ENCODE measurements at regions not wholly inside any gene's neighbourhood (a gene's known extent, or its start where the extent isn't known, plus 50 kb on each side); places are given as distances from the start of the nearest gene placed in this dataset.

DNA sequence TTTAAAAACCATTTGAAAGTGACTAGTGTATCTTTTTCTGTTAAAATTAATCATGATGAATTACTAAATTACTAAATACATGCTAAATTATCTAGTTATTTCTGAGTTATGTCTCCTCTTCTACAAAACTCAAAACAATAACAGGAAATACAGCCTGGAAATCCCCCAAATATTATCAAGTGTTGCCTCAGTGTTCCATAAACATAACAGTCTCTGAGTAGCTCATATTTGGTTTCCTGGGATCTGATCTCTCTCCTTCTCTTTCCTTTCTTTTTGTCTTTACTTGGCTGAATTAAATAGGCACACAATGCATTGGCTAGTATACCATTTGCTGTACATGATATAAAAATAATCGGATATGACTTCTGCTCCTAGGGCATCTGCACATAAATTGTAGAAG lies 277.6 kb upstream of the IGFBP3 start:
- no peak for TF ChIP-seq CTCF (IDR thresholded peaks at IDR 0.05; ENCODE audit: extremely low read depth, low read depth, low read length)

DNA sequence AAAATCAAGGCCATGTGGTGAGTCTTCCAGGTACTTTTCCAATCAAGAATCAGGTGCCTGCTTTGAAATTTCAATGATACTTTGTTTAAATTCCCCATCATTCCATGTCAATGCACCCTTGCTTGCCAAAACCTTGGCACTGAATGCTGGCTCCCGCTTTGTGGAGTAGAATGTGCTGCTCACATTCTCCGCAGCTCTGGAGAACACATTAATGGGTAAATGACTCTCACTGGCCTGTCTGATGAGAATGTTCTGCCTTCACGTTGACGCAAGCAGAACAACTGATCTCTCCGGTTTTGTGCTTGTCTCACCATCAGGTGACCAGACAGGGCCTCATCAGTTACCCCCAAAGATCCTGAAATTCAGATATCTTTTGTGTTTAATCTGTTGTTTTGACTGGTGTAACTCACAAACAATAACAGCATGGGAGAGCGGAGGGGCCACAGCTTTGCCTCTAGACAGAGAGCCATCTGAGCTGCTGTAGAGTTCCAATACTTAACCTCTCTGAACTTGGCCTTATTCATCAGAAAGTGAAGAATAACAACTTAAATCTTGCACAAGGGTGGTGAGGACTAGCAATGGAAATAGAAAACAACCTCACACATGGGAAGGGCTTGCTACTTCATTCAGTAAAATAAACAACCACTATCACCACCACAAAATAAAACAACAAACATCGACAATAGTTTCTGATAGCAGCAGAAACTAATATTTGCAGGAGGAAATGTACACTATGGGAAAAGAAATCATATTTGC lies 276.9 kb upstream of the IGFBP3 start:
- H3K4me3 ChIP-seq (ENCODE audit: insufficient read depth, low read length) = no peak overlapping the region
- H3K36me3 ChIP-seq (ENCODE audit: insufficient read depth, low read length) = no peaks in the 10 kb centered on the region
- no peak overlapping the region for H3K4me2 ChIP-seq (ENCODE audit: insufficient read depth, low read length)
- H4K20me1 ChIP-seq (ENCODE audit: insufficient read depth, low read length) = no peaks in the 10 kb centered on the region
- no peaks in the 10 kb centered on the region for H3K4me1 ChIP-seq (ENCODE audit: insufficient read depth, low read length)
- H3K27me3 ChIP-seq (ENCODE audit: insufficient read depth, low read length) = no peaks in the 10 kb centered on the region
- TF ChIP-seq CTCF (IDR thresholded peaks at IDR 0.05; ENCODE audit: extremely low read depth, low read depth, low read length) = no peak
- DNase-seq (ENCODE audit: insufficient read length, low spot score, missing footprints) = no peak
- no peaks in the 10 kb centered on the region for H3K9me3 ChIP-seq (ENCODE audit: low read depth, low read length)
- H2AFZ ChIP-seq (ENCODE audit: low read length) = no peak overlapping the region
- no peak overlapping the region for H3K27ac ChIP-seq (ENCODE audit: low read depth, low read length)
- H3K79me2 ChIP-seq (ENCODE audit: insufficient read depth, low read length) = no peaks in the 10 kb centered on the region

More for the DNA sequence above, 277.6 kb upstream of the IGFBP3 start:
- Histone ChIP-seq H3K4me1 (ENCODE audit: insufficient read depth, low read length) (no peaks in the 10 kb centered on the region), H4K20me1 (ENCODE audit: insufficient read depth, low read length) (no peaks in the 10 kb centered on the region), H2AFZ (ENCODE audit: low read length) (no peak overlapping the region), H3K27me3 (ENCODE audit: insufficient read depth, low read length) (no peaks in the 10 kb centered on the region), H3K27ac (ENCODE audit: low read depth, low read length) (no peak overlapping the region), H3K36me3 (ENCODE audit: insufficient read depth, low read length) (no peaks in the 10 kb centered on the region), H3K4me2 (ENCODE audit: insufficient read depth, low read length) (no peak overlapping the region), H3K4me3 (ENCODE audit: insufficient read depth, low read length) (no peak overlapping the region), H3K9me3 (ENCODE audit: low read depth, low read length) (no peaks in the 10 kb centered on the region), H3K79me2 (ENCODE audit: insufficient read depth, low read length) (no peaks in the 10 kb centered on the region)
- DNase-seq (ENCODE audit: insufficient read length, low spot score, missing footprints) = no peak

DNA sequence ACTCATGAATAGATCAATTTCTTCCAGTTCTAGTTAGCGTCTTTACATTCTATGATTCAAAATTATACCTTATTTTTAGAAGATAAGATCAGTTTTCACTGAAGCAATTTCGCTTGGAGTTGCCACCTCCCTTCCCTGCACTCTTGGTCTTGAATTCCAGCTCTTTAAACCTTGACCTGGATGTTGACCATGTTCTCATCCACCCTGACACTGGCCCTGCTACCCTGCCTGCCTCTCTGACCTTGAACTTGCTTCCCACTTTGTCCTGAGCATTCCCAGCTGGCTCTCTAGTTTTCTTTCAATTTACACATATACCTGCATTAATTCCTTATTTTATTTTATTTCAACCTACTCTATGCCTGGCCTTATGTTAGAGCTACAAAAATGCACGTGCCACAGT lies 274.9 kb upstream of the IGFBP3 start:
- Histone ChIP-seq H3K36me3 (ENCODE audit: insufficient read depth, low read length) (no peaks in the 10 kb centered on the region), H2AFZ (ENCODE audit: low read length) (no peak overlapping the region), H3K79me2 (ENCODE audit: insufficient read depth, low read length) (no peaks in the 10 kb centered on the region), H3K4me3 (ENCODE audit: insufficient read depth, low read length) (no peak overlapping the region), H4K20me1 (ENCODE audit: insufficient read depth, low read length) (no peaks in the 10 kb centered on the region), H3K4me2 (ENCODE audit: insufficient read depth, low read length) (no peak overlapping the region), H3K4me1 (ENCODE audit: insufficient read depth, low read length) (peaks cover 15% of the 10 kb centered on the region), H3K27ac (ENCODE audit: low read depth, low read length) (no peak overlapping the region), H3K27me3 (ENCODE audit: insufficient read depth, low read length) (no peaks in the 10 kb centered on the region), H3K9me3 (ENCODE audit: low read depth, low read length) (no peaks in the 10 kb centered on the region)
- DNase-seq (ENCODE audit: insufficient read length, low spot score, missing footprints) = no peak
- TF ChIP-seq CTCF (IDR thresholded peaks at IDR 0.05; ENCODE audit: extremely low read depth, low read depth, low read length) = no peak

DNA sequence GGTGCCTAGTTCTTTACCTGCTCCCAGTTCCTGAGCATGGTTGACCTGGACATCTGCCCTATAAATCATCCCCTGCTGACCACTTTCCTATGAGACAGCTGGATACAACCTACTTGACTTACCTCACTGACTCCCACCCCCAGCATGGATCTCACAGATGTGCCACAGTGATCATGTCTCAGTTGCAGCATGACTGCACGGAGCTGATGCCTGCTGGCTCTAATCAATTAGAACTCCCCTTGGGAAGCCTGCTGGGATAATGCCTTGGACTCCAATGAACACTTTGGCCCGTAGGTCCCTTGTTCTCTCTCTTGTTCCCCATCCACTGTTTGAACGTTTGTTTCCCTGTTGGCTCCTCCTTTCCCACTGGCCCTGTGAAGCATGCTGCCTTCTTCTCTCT lies 271.2 kb upstream of the IGFBP3 start:
- TF ChIP-seq CTCF (IDR thresholded peaks at IDR 0.05; ENCODE audit: extremely low read depth, low read depth, low read length) = no peak
- H2AFZ ChIP-seq (ENCODE audit: low read length) = no peak overlapping the region
- no peaks in the 10 kb centered on the region for H3K9me3 ChIP-seq (ENCODE audit: low read depth, low read length)
- peaks cover 15% of the 10 kb centered on the region for H3K4me1 ChIP-seq (ENCODE audit: insufficient read depth, low read length)
- no peaks in the 10 kb centered on the region for H3K36me3 ChIP-seq (ENCODE audit: insufficient read depth, low read length)
- no peak overlapping the region for H3K27ac ChIP-seq (ENCODE audit: low read depth, low read length)
- H3K4me3 ChIP-seq (ENCODE audit: insufficient read depth, low read length) = no peak overlapping the region
- no peaks in the 10 kb centered on the region for H3K27me3 ChIP-seq (ENCODE audit: insufficient read depth, low read length)
- H4K20me1 ChIP-seq (ENCODE audit: insufficient read depth, low read length) = no peaks in the 10 kb centered on the region
- H3K79me2 ChIP-seq (ENCODE audit: insufficient read depth, low read length) = no peaks in the 10 kb centered on the region
- no peak for DNase-seq (ENCODE audit: insufficient read length, low spot score, missing footprints)
- H3K4me2 ChIP-seq (ENCODE audit: insufficient read depth, low read length) = no peak overlapping the region

All from osteoblast (primary cell).